Heart left ventricle (tissue), 16 donors: ENCODE measurements at regions not wholly inside any gene's neighbourhood (a gene's known extent, or its start where the extent isn't known, plus 50 kb on each side); places are given as distances from the start of the nearest gene placed in this dataset.
"Not testable (repeated sequence)": the region's sequence is repeated elsewhere in the genome, so short reads cannot be mapped to it uniquely, and the experiment has no call there.

Experiments used
- ATAC-seq, 4 donors: fragments of 200-7000 bp; cut with Tn5 transposase; one replicate each; pipeline ENCODE4 v1.9.1; 2020 to 2022; ENCODE audit warnings: moderate library complexity in 4 of 4, mild to moderate bottlenecking in 3 of 4, moderate number of reproducible peaks in 1 of 4
- DNase-seq, 5 donors: peaks; one replicate each; pipeline ENCODE4 v3.0.0-alpha.2; 2020
- H3K27ac ChIP-seq, 12 donors: fragments of 200-600 bp; sonication (generic) in 4 of 12; one replicate each; pipeline versions ENCODE4 v1.5.0 to v1.8.0; 2016 to 2022; ENCODE audit warnings: mild to moderate bottlenecking in 2 of 12
- H3K27me3 ChIP-seq, 9 donors: fragments of 200-600 bp; sonication (generic) in 2 of 9; one replicate each; pipeline versions ENCODE4 v1.5.1 to v1.8.0; 2016 to 2022; ENCODE audit warnings: mild to moderate bottlenecking in 3 of 9
- H3K36me3 ChIP-seq, 9 donors: fragments of 200-600 bp; sonication (generic) in 2 of 9; one replicate each; pipeline versions ENCODE4 v1.5.0 to v1.8.0; 2018 to 2022; ENCODE audit warnings: mild to moderate bottlenecking in 2 of 9
- H3K4me1 ChIP-seq, 12 donors: fragments of 200-600 bp; sonication (generic) in 4 of 12; one replicate each; pipeline versions ENCODE4 v1.5.0 to v1.8.0; 2016 to 2022; ENCODE audit warnings: mild to moderate bottlenecking in 3 of 12
- H3K4me3 ChIP-seq, 12 donors: fragments of 200-600 bp; sonication (generic) in 4 of 12; one replicate each; pipeline versions ENCODE4 v1.5.0 to v1.8.0; 2017 to 2022; ENCODE audit warnings: mild to moderate bottlenecking in 9 of 12, moderate library complexity in 4 of 12
- H3K9me3 ChIP-seq, 12 donors: fragments of 200-600 bp; sonication (generic) in 4 of 12; one replicate each; pipeline versions ENCODE4 v1.5.0 to v1.8.0; 2016 to 2022; ENCODE audit warnings: mild to moderate bottlenecking in 1 of 12
- CTCF ChIP-seq, 12 donors: fragments of 200-600 bp; sonication (generic) in 4 of 12; IDR thresholded peaks; one replicate each; pipeline versions ENCODE4 v1.5.0 to v1.8.0; 2018 to 2022; ENCODE audit warnings: antibody characterized with exemption in 12 of 12, mild to moderate bottlenecking in 5 of 12
- POLR2A ChIP-seq, 2 donors: fragments of 450-650 bp; IDR thresholded peaks; one replicate each; pipeline ENCODE4 v1.6.1; 2017; ENCODE audit warnings: antibody characterized with exemption in 2 of 2, mild to moderate bottlenecking in 2 of 2, moderate library complexity in 2 of 2
- WGBS, 4 donors: extraction: QIAGEN DNeasy Blood & Tissue Kit in 2 of 4; methylation state at CpG; one replicate each; pipeline versions ENCODE4 v1.1.5 to v1.1.7; 2013 to 2018; 5-methylcytosine and 5-hydroxymethylcytosine counted together
- intact Hi-C, 10 donors: fragments of 100-400 bp; cut with DNase I; formaldehyde crosslinking; loops; one replicate each; pipeline versions ENCODE4 v1.11.1 to v1.14.2; 2022
- donor health status: ischemic (EF 13 %, LVEDD 7.1; RV severe dilation, severe dysfunction).
- donor health status: healthy with polysubstance abuse.
- donor health status: DM: no; HTN: yes; CAD: no.
- donor health status: DM: no; HTN: no; CAD: no.
- donor health status: ischemic (EF 25% LVEDD 6.9; RV normal size, moderate dysfunction).
- donor health status: ischemic (EF 25% LVEDD 5.7; RV mildly dilated, moderate dysfunction).
- donor health status: healthy.
- donor health status: DM: yes; HTN: yes; CAD: no.
- donor health status: ischemic (EF 35%, LVEDD 5.7; RV mildly dilated, moderate dysfunction).
- donor health status: nonischemic (EF 11% LVEDD 7.7; RV severe dilation, severe dysfunction).
- donor health status: DM: yes; HTN: yes; CAD: no.
- donor health status: PGD.
- donor health status: ischemic (EF 29% LVEDD 5.4; RV normal size, mild dysfunction).
- donor health status: nonischemic (EF 23%, LVEDD 6.1; RV moderate dilation, normal function).

- no peak overlapping the region for H3K4me3 ChIP-seq
- DNase-seq (no peak), ATAC-seq (no peak)
- H3K9me3 ChIP-seq, result no peaks in the 10 kb centered on the region
- intact Hi-C loops, result no loop called here
- TF ChIP-seq POLR2A (IDR thresholded peaks at IDR 0.05) (no peak), CTCF (IDR thresholded peaks at IDR 0.05) (no peak)
- no peak overlapping the region for H3K27ac ChIP-seq
- H3K27me3 ChIP-seq, result no peaks in the 10 kb centered on the region
- WGBS, 4 donors, result 85 to 96% (median 92%) methylated on average over 2 of the region's 2 CpGs
- no peaks in the 10 kb centered on the region for H3K36me3 ChIP-seq
- H3K4me1 ChIP-seq, result no peaks in the 10 kb centered on the region
These were observed 83.1 kb upstream of the CHCHD3 start for GRCh38 chr7:133165001-133165400.

DNA sequence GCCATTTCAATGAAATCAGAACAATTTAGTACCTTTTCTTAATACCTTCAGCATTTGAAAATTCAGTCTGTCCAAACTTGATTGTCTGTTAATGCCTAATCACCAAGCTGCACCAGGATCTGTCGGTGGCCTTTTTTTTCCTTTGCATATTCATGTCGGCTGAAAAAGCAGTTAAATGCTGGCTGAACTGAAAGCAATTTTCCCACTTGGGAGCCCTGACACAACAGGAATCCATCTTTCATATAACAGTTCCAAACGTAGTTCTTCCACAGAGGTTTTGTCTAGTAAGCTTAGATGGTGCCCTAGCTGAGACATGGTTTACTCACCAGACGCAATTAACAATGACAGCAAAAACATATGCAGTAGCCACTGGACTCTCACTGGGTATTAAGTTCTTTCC, 83.6 kb upstream of the CHCHD3 start:
- DNase-seq, result no peak
- Histone ChIP-seq H3K4me3 (no peak overlapping the region), H3K27ac (no peak overlapping the region), H3K9me3 (no peaks in the 10 kb centered on the region), H3K4me1 (no peaks in the 10 kb centered on the region), H3K36me3 (no peaks in the 10 kb centered on the region), H3K27me3 (no peaks in the 10 kb centered on the region)
- TF ChIP-seq CTCF (IDR thresholded peaks at IDR 0.05) (no peak), POLR2A (IDR thresholded peaks at IDR 0.05) (no peak)
- no peak for ATAC-seq
- WGBS, 4 donors, result 74 to 79% (median 76%) methylated on average over 4 of the region's 4 CpGs
- intact Hi-C loops, result no loop called here

- TF ChIP-seq POLR2A (IDR thresholded peaks at IDR 0.05), result no peak
- no peak for TF ChIP-seq CTCF (IDR thresholded peaks at IDR 0.05)
- DNase-seq, result no peak
- Histone ChIP-seq H3K27me3 (no peaks in the 10 kb centered on the region), H3K4me3 (no peak overlapping the region), H3K4me1 (no peaks in the 10 kb centered on the region), H3K27ac (no peak overlapping the region), H3K9me3 (no peaks in the 10 kb centered on the region), H3K36me3 (no peaks in the 10 kb centered on the region)
- 61 to 68% (median 65%) methylated on average over 5 of the region's 5 CpGs for WGBS, 4 donors
- intact Hi-C loops, result no loop called here
- no peak for ATAC-seq
These were observed 85.4 kb upstream of the CHCHD3 start for GRCh38 chr7:133167300-133167699.

DNA sequence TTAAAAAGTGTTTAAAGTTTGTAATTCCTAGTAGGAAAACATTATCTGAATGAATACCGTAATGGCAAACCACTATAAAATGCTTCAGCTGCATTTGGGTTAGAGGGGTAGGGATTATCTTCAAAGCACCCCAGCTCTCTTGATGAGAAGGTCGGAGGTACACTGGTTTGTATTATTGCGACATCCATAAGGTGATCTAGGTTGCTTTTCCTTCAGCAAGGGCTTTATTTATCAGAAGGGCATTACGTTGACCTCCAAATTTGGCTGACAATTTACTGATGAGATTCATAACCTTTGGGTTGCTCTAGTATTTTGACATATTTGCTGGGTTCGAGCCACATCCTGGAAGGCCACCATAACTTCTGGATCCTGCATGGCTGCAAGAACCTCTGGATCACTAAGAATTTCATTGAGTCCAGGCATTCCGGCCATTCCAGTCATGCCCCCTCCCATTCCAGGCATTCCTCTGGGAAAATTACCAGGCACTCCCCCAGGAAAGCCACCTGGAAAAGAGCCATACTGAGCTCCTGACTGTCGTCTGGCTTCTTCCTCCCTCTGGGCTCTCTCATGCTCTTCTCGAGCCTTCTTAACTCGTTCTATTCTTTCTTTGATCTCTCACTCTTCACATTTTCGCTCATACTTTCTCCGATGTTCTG, 83.6 kb upstream of the EXOC4 start:
- H3K9me3 ChIP-seq, DNase-seq, H3K36me3 ChIP-seq, H3K27me3 ChIP-seq, H3K4me3 ChIP-seq, ATAC-seq, H3K4me1 ChIP-seq, intact Hi-C loops, H3K27ac ChIP-seq: not testable (repeated sequence)
- WGBS, 4 donors, result 74 to 79% (median 78%) methylated on average over 10 to 11 of the region's 11 CpGs

GRCh38 chr7:133177476-133177875, 75.4 kb upstream of the EXOC4 start:
- H3K36me3 ChIP-seq, H3K27ac ChIP-seq, H3K9me3 ChIP-seq, intact Hi-C loops, ATAC-seq, H3K4me1 ChIP-seq, DNase-seq, H3K4me3 ChIP-seq: not testable (repeated sequence)
- WGBS, 4 donors, result 89 to 97% (median 93%) methylated on average over 6 to 24 of the region's 24 CpGs
- H3K27me3 ChIP-seq, result peaks cover 0 to 14% (median 0%) of the 10 kb centered on the region in 9 donors
